ENCODE measurements at regions not wholly inside any gene's neighbourhood (a gene's known extent, or its start where the extent isn't known, plus 50 kb on each side); places are given as distances from the start of the nearest gene placed in this dataset.

- DNase-seq, result no peak
These were observed 192.9 kb downstream of the HAUS1 start for GRCh38 chr18:46297124-46297523.

- no peak for DNase-seq
These were observed 193.4 kb downstream of the HAUS1 start for GRCh38 chr18:46297621-46298020.

- DNase-seq, result no peak
These were observed 194.3 kb downstream of the HAUS1 start for GRCh38 chr18:46298511-46298910.

- DNase-seq, result no peak
These were observed 195.4 kb downstream of the HAUS1 start for GRCh38 chr18:46299465-46300008.

GRCh38 chr18:46301081-46301480, 196.9 kb downstream of the HAUS1 start:
- no peak for DNase-seq

- no peak for DNase-seq
These were observed 197.4 kb downstream of the HAUS1 start for GRCh38 chr18:46301571-46301970.

GRCh38 chr18:46302528-46303485, 198.6 kb downstream of the HAUS1 start:
- no peak for DNase-seq

- DNase-seq, result no peak
These were observed 206.1 kb downstream of the HAUS1 start for GRCh38 chr18:46310258-46310657.

GRCh38 chr18:46310675-46311345, 206.6 kb downstream of the HAUS1 start:
- DNase-seq, result no peak

- DNase-seq, result no peak
These were observed 207.3 kb downstream of the HAUS1 start for GRCh38 chr18:46311491-46311890.

GRCh38 chr18:46312221-46312620, 208.0 kb downstream of the HAUS1 start:
- no peak for DNase-seq

GRCh38 chr18:46313521-46313920, 209.3 kb downstream of the HAUS1 start:
- no peak for DNase-seq

GRCh38 chr18:46314011-46314410, 209.8 kb downstream of the HAUS1 start:
- DNase-seq, result no peak

- DNase-seq, result no peak
These were observed 211.0 kb downstream of the HAUS1 start for GRCh38 chr18:46315161-46315560.

- no peak for DNase-seq
These were observed 214.2 kb downstream of the HAUS1 start for GRCh38 chr18:46318356-46318755.

GRCh38 chr18:46319783-46320182, 215.6 kb downstream of the HAUS1 start:
- DNase-seq, result no peak

- DNase-seq, result no peak
These were observed 216.1 kb downstream of the HAUS1 start for GRCh38 chr18:46320297-46320696.

- DNase-seq, result no peak
These were observed 216.9 kb downstream of the HAUS1 start for GRCh38 chr18:46320928-46321711.

GRCh38 chr18:46321955-46322354, 217.8 kb downstream of the HAUS1 start:
- DNase-seq, result no peak

- no peak for DNase-seq
These were observed 218.3 kb downstream of the HAUS1 start for GRCh38 chr18:46322411-46322891.

GRCh38 chr18:46322941-46323340, 218.8 kb downstream of the HAUS1 start:
- DNase-seq, result no peak

GRCh38 chr18:46324087-46324955, 220.1 kb downstream of the HAUS1 start:
- DNase-seq, result no peak

Measured in CD4-positive, alpha-beta T cell treated with Interleukin-15 for 1 hour (primary cell).